ENCODE measurements at regions not wholly inside any gene's neighbourhood (a gene's known extent, or its start where the extent isn't known, plus 50 kb on each side); places are given as distances from the start of the nearest gene placed in this dataset.

GRCh38 chr1:222358100-222358499 is 189.8 kb downstream of the HHIPL2 start:
- no peak for DNase-seq

- no peak for DNase-seq
Observed at GRCh38 chr1:222357252-222357651, 190.7 kb downstream of the HHIPL2 start.

GRCh38 chr1:222347627-222348026 is 200.3 kb downstream of the HHIPL2 start:
- DNase-seq: no peak

- DNase-seq: no peak
Observed at GRCh38 chr1:222346955-222347354, 200.9 kb downstream of the HHIPL2 start.

GRCh38 chr1:222339376-222339947 is 208.4 kb downstream of the HHIPL2 start:
- no peak for DNase-seq

GRCh38 chr1:222335586-222335985 is 212.3 kb downstream of the HHIPL2 start:
- no peak for DNase-seq

GRCh38 chr1:222334026-222334680 is 213.8 kb downstream of the HHIPL2 start:
- peak; percentile 5 for DNase-seq

GRCh38 chr1:222331765-222332164 is 216.1 kb downstream of the HHIPL2 start:
- no peak for DNase-seq

- no peak for DNase-seq
Observed at GRCh38 chr1:222331340-222331739, 216.6 kb downstream of the HHIPL2 start.

- no peak for DNase-seq
Observed at GRCh38 chr1:222329493-222330045, 218.3 kb downstream of the HHIPL2 start.

- DNase-seq: no peak
Observed at GRCh38 chr1:222326710-222327036, 221.2 kb downstream of the HHIPL2 start.

GRCh38 chr1:222326006-222326709 is 221.7 kb downstream of the HHIPL2 start:
- DNase-seq: no peak

GRCh38 chr1:222325506-222325905 is 222.4 kb downstream of the HHIPL2 start:
- no peak for DNase-seq

- DNase-seq: no peak
Observed at GRCh38 chr1:222314839-222315238, 233.1 kb downstream of the HHIPL2 start.

- no peak for DNase-seq
Observed at GRCh38 chr1:222310836-222311235, 237.1 kb downstream of the HHIPL2 start.

- DNase-seq: no peak
Observed at GRCh38 chr1:222307621-222308020, 240.3 kb downstream of the HHIPL2 start.

- DNase-seq: no peak
Observed at GRCh38 chr1:222306512-222306911, 241.4 kb downstream of the HHIPL2 start.

GRCh38 chr1:222306011-222306410 is 241.9 kb downstream of the HHIPL2 start:
- DNase-seq: no peak

GRCh38 chr1:222301652-222302051 is 246.3 kb downstream of the HHIPL2 start:
- DNase-seq: no peak

- DNase-seq: no peak
Observed at GRCh38 chr1:222299524-222299923, 248.4 kb downstream of the HHIPL2 start.

- no peak for DNase-seq
Observed at GRCh38 chr1:222290866-222291265, 257.0 kb downstream of the HHIPL2 start.

- DNase-seq: no peak
Observed at GRCh38 chr1:222288053-222288452, 259.9 kb downstream of the HHIPL2 start.

- DNase-seq: no peak
Observed at GRCh38 chr1:222286011-222286410, 261.9 kb downstream of the HHIPL2 start.

- DNase-seq: no peak
Observed at GRCh38 chr1:222285526-222285925, 262.4 kb downstream of the HHIPL2 start.
